SJCRH30 (cell line): ENCODE measurements at regions not wholly inside any gene's neighbourhood (a gene's known extent, or its start where the extent isn't known, plus 50 kb on each side); places are given as distances from the start of the nearest gene placed in this dataset.
"Not testable (repeated sequence)": the region's sequence is repeated elsewhere in the genome, so short reads cannot be mapped to it uniquely, and the experiment has no call there.

Source experiments
- DNase-seq, 2 experiments: peaks; one replicate each; pipeline ENCODE4 v3.0.0-alpha.2; 2015 to 2020
- H3K27ac ChIP-seq: fragments of 250-450 bp; sonication (Bioruptor Pico); 2 replicates; pipeline ENCODE4 v1.5.1; 2020; ENCODE audit warnings: mild to moderate bottlenecking, moderate library complexity
- H3K27me3 ChIP-seq: fragments of 250-450 bp; sonication (Bioruptor Pico); 2 replicates; pipeline ENCODE4 v1.5.1; 2020; ENCODE audit warnings: mild to moderate bottlenecking, moderate library complexity
- H3K36me3 ChIP-seq: fragments of 250-450 bp; sonication (Bioruptor Pico); 2 replicates; pipeline ENCODE4 v1.5.1; 2020; ENCODE audit warnings: mild to moderate bottlenecking, moderate library complexity
- H3K4me1 ChIP-seq: fragments of 250-450 bp; sonication (Bioruptor Pico); 2 replicates; pipeline ENCODE4 v1.5.1; 2020; ENCODE audit warnings: mild to moderate bottlenecking, moderate library complexity
- H3K4me3 ChIP-seq: fragments of 250-450 bp; sonication (Bioruptor Pico); 2 replicates; pipeline ENCODE4 v1.5.1; 2020; ENCODE audit warnings: mild to moderate bottlenecking, moderate library complexity
- H3K9me3 ChIP-seq: fragments of 250-450 bp; sonication (Bioruptor Pico); replicated peaks from 2 replicates; pipeline ENCODE4 v1.5.1; 2020; ENCODE audit warnings: mild to moderate bottlenecking, moderate library complexity

GRCh38 chr2:146540271-146540932 is 1304.4 kb upstream of the ACVR2A start:
- Histone ChIP-seq H3K4me1 (no peaks in the 10 kb centered on the region), H3K36me3 (no peaks in the 10 kb centered on the region), H3K9me3 (peaks cover 3% of the 10 kb centered on the region; the same call in 1 of the 2 replicates), H3K4me3 (no peak overlapping the region), H3K27me3 (no peaks in the 10 kb centered on the region), H3K27ac (no peak overlapping the region)
- DNase-seq: no peak

GRCh38 chr2:146539739-146540138 is 1305.1 kb upstream of the ACVR2A start:
- not testable (repeated sequence) for H3K4me3 ChIP-seq, H3K27ac ChIP-seq, DNase-seq, H3K27me3 ChIP-seq, H3K36me3 ChIP-seq, H3K9me3 ChIP-seq, H3K4me1 ChIP-seq

- DNase-seq: no peak
- Histone ChIP-seq H3K4me1 (no peaks in the 10 kb centered on the region; the same call in 1 of the 2 replicates), H3K9me3 (peaks cover 3% of the 10 kb centered on the region; the same call in 1 of the 2 replicates), H3K4me3 (no peak overlapping the region), H3K36me3 (no peaks in the 10 kb centered on the region), H3K27me3 (no peaks in the 10 kb centered on the region), H3K27ac (no peak overlapping the region)
These were observed 1307.4 kb upstream of the ACVR2A start for GRCh38 chr2:146537477-146537876.

GRCh38 chr2:146532509-146533147 is 1312.2 kb upstream of the ACVR2A start:
- Histone ChIP-seq H3K9me3 (peaks cover under 1% of the 10 kb centered on the region; the same call in 1 of the 2 replicates), H3K27ac (no peak overlapping the region), H3K4me1 (no peaks in the 10 kb centered on the region; the same call in 1 of the 2 replicates), H3K27me3 (no peaks in the 10 kb centered on the region), H3K36me3 (no peaks in the 10 kb centered on the region), H3K4me3 (no peak overlapping the region)
- DNase-seq: peak; percentile 7 to 40

GRCh38 chr2:146532009-146532408 is 1312.8 kb upstream of the ACVR2A start:
- Histone ChIP-seq H3K27me3 (no peaks in the 10 kb centered on the region), H3K9me3 (no peaks in the 10 kb centered on the region), H3K27ac (no peak overlapping the region), H3K36me3 (no peaks in the 10 kb centered on the region), H3K4me1 (no peaks in the 10 kb centered on the region; the same call in 1 of the 2 replicates), H3K4me3 (no peak overlapping the region)
- no peak for DNase-seq

- Histone ChIP-seq H3K36me3 (no peaks in the 10 kb centered on the region), H3K27me3 (no peaks in the 10 kb centered on the region), H3K4me1 (no peaks in the 10 kb centered on the region; the same call in 1 of the 2 replicates), H3K27ac (no peak overlapping the region), H3K9me3 (no peaks in the 10 kb centered on the region), H3K4me3 (no peak overlapping the region)
- no peak for DNase-seq
These were observed 1313.9 kb upstream of the ACVR2A start for GRCh38 chr2:146530886-146531285.

- Histone ChIP-seq H3K27me3 (no peaks in the 10 kb centered on the region), H3K36me3 (no peaks in the 10 kb centered on the region), H3K4me3 (no peak overlapping the region), H3K9me3 (no peaks in the 10 kb centered on the region), H3K4me1 (no peaks in the 10 kb centered on the region), H3K27ac (no peak overlapping the region)
- DNase-seq: no peak
These were observed 1317.7 kb upstream of the ACVR2A start for GRCh38 chr2:146527166-146527565.

- Histone ChIP-seq H3K27me3 (no peaks in the 10 kb centered on the region), H3K4me3 (no peak overlapping the region)
These were observed 1321.6 kb upstream of the ACVR2A start for GRCh38 chr2:146523196-146523595.

GRCh38 chr2:146506851-146507250 is 1338.0 kb upstream of the ACVR2A start:
- no peak for DNase-seq
- H3K36me3 ChIP-seq: no peaks in the 10 kb centered on the region
- H3K27me3 ChIP-seq: no peaks in the 10 kb centered on the region
- H3K27ac ChIP-seq: no peak overlapping the region
- H3K4me3 ChIP-seq: no peak overlapping the region
- no peaks in the 10 kb centered on the region for H3K4me1 ChIP-seq
- no peaks in the 10 kb centered on the region for H3K9me3 ChIP-seq

More at GRCh38 chr2:146523196-146523595, 1321.6 kb upstream of the ACVR2A start:
- peak in 1 of 2 experiments; percentile 44 for DNase-seq
- no peaks in the 10 kb centered on the region for H3K4me1 ChIP-seq
- H3K27ac ChIP-seq: no peak overlapping the region
- H3K36me3 ChIP-seq: no peaks in the 10 kb centered on the region
- H3K9me3 ChIP-seq: 0 out of 2 replicates have a peak, but pooled peaks cover 5% of the 10 kb centered on the region

GRCh38 chr2:146503366-146503765 is 1341.5 kb upstream of the ACVR2A start:
- H3K27me3 ChIP-seq: no peaks in the 10 kb centered on the region
- H3K9me3 ChIP-seq: no peaks in the 10 kb centered on the region
- H3K27ac ChIP-seq: no peak overlapping the region
- DNase-seq: no peak
- no peaks in the 10 kb centered on the region for H3K4me1 ChIP-seq
- no peaks in the 10 kb centered on the region for H3K36me3 ChIP-seq
- no peak overlapping the region for H3K4me3 ChIP-seq

GRCh38 chr2:146496248-146496647 is 1348.6 kb upstream of the ACVR2A start:
- H3K36me3 ChIP-seq: no peaks in the 10 kb centered on the region
- H3K9me3 ChIP-seq: no peaks in the 10 kb centered on the region
- no peaks in the 10 kb centered on the region for H3K4me1 ChIP-seq
- no peak for DNase-seq
- no peaks in the 10 kb centered on the region for H3K27me3 ChIP-seq
- H3K4me3 ChIP-seq: no peak overlapping the region
- H3K27ac ChIP-seq: no peak overlapping the region

- H3K4me3 ChIP-seq: no peak overlapping the region
- H3K9me3 ChIP-seq: no peaks in the 10 kb centered on the region
- no peak overlapping the region for H3K27ac ChIP-seq
- no peaks in the 10 kb centered on the region for H3K36me3 ChIP-seq
- no peaks in the 10 kb centered on the region for H3K27me3 ChIP-seq
- DNase-seq: no peak
- no peaks in the 10 kb centered on the region; the same call in 1 of the 2 replicates for H3K4me1 ChIP-seq
These were observed 1355.4 kb upstream of the ACVR2A start for GRCh38 chr2:146489386-146489785.

- no peak overlapping the region for H3K27ac ChIP-seq
- no peak for DNase-seq
- H3K9me3 ChIP-seq: no peaks in the 10 kb centered on the region
- no peak overlapping the region for H3K4me3 ChIP-seq
- H3K27me3 ChIP-seq: no peaks in the 10 kb centered on the region
- no peaks in the 10 kb centered on the region for H3K36me3 ChIP-seq
- H3K4me1 ChIP-seq: no peaks in the 10 kb centered on the region
These were observed 1363.2 kb upstream of the ACVR2A start for GRCh38 chr2:146481629-146482028.

GRCh38 chr2:146477383-146477782 is 1367.4 kb upstream of the ACVR2A start:
- H3K4me1 ChIP-seq: no peaks in the 10 kb centered on the region
- H3K9me3 ChIP-seq: no peaks in the 10 kb centered on the region
- H3K27ac ChIP-seq: no peak overlapping the region
- no peaks in the 10 kb centered on the region for H3K27me3 ChIP-seq
- DNase-seq: no peak
- no peaks in the 10 kb centered on the region for H3K36me3 ChIP-seq
- H3K4me3 ChIP-seq: no peak overlapping the region

GRCh38 chr2:146468578-146468977 is 1376.3 kb upstream of the ACVR2A start:
- H3K9me3 ChIP-seq: peaks cover 4% of the 10 kb centered on the region; the same call in 1 of the 2 replicates
- no peak overlapping the region for H3K4me3 ChIP-seq
- no peak for DNase-seq
- no peaks in the 10 kb centered on the region for H3K36me3 ChIP-seq
- no peaks in the 10 kb centered on the region for H3K4me1 ChIP-seq
- no peaks in the 10 kb centered on the region for H3K27me3 ChIP-seq
- H3K27ac ChIP-seq: no peak overlapping the region
